Cerebellar cortex (tissue), 1 donor: ENCODE measurements at regions not wholly inside any gene's neighbourhood (a gene's known extent, or its start where the extent isn't known, plus 50 kb on each side); places are given as distances from the start of the nearest gene placed in this dataset.
A peak's percentile ranks its signal among the peaks of the same experiment; 100 is the strongest.
"Not testable (repeated sequence)": the region's sequence is repeated elsewhere in the genome, so short reads cannot be mapped to it uniquely, and the experiment has no call there.

Experiments
- DNase-seq: peaks from one replicate; pipeline ENCODE4 v3.0.0-alpha.2; 2015; ENCODE audit warnings: low spot score

DNA sequence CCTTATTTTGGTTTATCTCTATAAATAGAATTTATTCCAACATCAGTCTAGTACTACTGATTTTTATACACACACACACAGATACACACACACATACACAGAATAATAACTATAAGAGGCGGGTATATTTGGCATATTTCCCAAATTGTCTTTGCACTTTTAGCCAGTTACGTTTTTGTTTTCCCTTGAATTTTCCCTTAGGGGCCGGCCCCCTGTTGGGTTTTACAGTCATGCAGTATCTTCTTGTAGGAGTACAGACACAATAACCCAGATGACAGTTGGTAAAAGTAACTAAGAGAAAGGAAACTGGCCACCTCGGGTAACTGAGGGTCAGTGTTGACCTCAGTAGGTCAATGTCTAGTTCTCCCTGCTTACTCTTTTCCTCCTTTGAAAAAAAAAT is 50.9 kb downstream of the DISP1 start:
- DNase-seq, result no peak

DNA sequence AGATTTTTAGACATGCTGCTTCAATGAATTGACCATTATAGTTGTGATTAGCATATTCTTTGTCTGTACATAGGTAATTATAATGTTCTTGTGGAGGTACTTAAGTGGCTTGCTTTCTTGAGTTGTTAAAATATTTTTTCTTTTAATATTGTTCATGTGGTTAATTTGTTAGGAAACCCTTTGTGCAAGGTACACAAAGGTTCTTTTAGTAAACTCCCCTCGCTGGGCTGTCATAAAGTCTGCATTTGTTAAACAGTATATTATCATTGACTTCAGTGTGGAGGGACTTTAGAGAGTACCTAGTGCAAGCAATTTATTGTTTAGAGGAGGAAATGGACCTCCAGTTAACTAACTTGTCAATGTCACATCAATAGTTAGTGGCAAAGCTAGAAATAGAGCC is 52.5 kb downstream of the DISP1 start:
- no peak for DNase-seq

DNA sequence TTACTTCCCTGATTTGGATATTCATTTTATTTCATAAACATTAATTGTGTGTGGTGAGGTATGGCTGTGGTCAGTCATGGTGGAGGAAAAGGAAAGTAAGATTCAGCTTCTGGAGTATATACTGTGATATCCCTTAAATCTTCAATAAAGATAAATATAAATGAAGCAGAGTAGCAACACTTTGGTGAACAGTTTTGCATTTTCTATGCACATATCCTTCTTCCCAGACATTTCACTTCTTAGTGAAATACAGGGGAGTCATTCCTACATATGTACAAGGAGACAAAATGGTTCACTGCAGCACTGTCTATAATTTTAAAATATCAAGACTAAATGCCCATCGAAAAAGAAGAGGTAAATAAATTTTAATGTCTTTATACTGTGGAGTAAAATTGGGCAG is 61.3 kb downstream of the DISP1 start:
- no peak for DNase-seq

DNA sequence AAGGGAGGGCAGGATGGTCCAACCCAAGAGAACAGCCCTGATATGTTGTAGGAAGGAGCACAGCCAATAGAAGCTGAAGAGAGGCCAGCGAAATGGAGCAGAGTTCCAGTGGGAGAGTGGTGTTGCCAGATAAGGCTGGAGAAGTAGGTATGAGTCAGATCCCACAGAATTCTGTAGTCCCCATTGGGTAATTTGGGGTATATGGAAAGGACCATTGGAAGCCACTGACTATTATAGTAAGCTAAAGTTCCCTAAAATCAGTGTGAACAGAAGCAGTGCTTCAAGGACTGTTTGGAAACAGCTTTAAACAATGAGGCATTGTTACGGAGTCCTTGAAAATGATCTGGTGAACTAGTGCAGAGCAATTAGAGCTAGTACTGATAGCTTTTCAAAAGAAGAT is 63.0 kb downstream of the DISP1 start:
- no peak for DNase-seq

DNA sequence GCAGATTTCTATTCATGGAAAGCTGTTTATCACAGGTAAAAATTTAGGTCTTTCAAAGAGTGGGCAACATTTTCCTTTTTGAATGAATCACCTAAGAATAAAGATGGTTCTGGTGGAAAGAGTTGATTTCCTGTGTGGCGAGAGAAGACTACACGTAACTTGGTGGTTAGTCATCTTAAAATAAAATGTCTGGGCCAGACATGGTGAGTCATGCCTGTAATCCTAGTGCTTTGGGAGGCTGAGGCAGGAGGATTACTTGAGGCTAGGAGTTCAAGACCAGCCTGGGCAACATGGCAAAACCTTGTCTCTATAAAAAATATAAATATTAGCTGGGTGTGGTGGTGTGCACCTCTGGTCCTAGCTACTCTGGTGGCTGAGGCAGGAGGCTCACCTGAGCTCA is 65.7 kb downstream of the DISP1 start:
- no peak for DNase-seq

DNA sequence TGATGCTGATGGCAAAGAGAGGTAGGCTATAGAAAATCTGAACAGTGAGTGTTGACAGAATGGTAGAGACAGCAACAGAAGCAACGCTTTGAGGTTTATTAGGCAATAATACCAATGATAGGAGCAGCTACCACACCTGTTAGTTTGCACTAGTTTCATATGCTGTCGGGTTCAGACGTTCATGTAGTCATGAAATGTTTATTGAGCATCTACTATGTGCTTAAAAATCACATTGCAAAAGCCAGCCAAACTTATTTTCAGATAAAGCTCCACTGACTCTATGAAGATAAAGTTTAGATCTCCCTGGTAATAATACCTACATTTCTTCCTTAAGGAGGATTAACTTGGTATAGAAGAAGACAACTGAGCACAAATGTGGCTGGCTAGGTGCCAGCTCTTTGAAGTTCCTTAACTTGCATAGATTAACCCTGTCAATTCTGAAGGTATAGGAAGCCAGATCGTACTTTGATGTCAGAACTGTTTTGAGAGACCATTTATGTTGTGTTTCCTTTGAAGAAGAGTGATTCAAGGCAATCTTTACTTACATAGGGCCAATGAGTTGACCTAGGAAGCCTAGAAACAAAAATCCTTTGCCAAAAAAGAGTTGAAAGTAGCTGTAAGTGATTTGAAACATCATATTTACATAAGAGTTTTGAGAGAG is 71.5 kb downstream of the DISP1 start:
- DNase-seq, result no peak

DNA sequence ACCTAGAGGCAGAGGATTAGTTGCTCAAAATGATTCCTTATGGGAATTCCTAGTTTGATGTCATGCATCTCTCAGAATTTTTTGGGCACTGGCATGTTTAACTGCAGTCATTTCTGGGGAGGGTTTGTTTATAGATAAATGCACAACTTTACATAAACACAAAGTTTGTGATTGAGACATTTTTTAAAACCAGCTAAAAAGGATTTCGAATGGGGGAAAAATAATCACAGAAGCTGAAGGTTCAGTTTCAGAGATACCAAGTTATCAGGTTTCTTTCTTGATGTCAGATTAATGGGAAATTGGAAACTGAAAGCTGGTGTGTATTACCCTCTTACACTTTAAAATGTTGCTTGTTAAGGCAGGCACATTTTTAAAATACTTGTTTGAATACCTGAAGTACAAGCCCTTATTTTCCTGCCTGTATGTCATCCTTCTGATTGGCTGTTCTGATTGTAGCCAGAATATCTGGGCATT is 72.1 kb downstream of the DISP1 start:
- DNase-seq, result no peak

DNA sequence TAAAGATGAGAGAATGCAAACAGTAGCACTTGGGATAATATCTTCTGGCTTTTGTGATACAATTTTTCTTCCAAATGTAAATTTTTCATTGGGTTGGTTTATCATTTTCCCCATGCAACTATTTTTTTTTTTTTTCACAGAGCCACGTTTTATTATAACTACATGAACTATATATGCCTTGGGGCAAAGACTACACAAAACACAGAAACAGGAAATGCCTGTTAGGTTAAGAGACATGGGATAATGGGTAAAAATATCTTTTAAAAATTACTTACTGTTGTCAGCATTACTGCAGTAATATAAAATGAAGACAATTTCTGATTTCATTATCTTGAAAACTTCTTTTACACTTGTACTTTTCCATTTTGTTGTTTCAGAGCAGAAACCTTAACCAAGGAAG is 74.6 kb downstream of the DISP1 start:
- no peak for DNase-seq

DNA sequence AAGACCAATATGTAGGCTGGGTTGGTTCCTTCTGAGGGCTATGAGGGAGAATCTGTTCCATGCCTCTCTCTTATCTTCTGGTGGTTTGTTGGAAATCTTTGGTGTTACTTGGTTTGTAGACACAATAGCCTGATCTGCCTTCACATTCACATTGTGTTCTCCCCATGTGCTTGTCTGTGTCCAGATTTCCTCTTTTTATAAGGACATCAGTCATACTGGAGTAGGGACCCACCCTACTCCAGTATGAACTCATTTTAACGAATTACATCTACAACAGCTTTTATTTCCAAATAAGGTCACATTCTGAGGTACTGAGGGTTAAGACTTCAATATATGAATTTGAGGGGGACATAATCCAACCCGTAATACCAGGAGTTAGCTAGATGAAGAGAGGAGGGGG is 75.9 kb downstream of the DISP1 start:
- DNase-seq, result no peak

DNA sequence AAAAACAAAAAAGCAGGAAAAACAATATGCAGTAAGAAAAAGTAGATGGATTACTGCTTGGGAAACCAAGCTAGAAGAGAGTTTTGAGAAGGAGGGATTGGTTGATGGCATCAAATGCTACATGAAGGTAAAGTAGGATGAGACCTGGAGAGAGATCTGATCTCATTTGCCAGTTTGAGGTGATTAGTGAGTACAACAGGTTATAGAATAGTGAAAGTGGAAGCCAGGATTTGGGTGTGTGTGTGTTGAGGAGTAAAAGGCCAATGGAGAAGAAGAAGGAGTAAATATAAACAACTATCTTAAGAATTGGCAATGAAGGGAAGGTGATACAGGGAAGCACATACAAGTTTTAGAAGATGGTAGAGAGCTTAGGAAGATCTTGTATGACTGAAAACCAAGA is 76.7 kb downstream of the DISP1 start:
- no peak for DNase-seq

DNA sequence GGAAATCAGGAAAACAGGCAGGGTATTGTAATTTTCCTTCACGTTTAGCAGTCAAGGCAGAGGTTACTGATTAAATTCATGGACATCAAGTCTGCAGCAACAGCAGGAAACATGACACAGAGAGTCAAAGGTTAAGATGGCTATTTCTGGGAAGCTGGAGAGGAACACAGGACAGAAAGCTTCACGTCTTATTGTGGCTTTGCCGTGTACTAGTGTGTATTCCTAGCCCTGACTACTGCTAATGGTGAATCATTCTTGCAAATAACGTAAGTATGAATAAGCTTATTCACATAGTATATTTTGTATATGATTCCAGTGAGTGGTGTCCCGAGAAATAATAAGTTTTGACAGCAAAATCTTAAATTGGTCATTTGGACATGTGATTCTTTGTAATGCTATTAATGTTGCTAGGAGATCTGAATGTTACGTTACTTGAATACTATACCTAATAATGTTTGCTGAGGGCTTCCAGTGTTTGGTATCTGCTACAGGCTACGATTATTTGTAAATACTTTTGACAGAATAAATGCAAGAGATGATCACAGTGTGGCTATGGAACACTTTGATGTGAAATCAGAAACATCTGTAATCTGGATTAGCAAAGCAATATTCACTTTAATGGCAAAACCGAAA is 77.4 kb downstream of the DISP1 start:
- no peak for DNase-seq

DNA sequence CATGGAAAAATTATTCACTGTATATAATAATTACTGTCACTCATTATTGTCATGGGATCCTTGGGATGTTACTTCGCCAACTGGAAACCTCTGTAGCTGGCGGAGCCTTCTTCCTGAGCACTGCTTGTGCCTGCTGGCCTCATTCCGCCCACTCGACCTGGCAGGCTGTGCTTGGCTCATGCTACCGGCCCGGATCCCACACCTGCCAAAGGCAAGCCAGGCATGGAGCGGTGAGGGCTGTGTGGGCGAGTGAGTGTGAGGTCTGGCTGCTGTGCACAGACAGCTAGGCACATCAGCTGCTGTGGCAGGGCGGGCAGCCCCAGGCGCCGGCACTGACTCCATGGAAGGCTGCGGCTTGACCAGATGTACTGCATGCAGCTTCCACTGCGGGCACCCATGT is 78.4 kb downstream of the DISP1 start:
- DNase-seq, result peak; percentile 39

DNA sequence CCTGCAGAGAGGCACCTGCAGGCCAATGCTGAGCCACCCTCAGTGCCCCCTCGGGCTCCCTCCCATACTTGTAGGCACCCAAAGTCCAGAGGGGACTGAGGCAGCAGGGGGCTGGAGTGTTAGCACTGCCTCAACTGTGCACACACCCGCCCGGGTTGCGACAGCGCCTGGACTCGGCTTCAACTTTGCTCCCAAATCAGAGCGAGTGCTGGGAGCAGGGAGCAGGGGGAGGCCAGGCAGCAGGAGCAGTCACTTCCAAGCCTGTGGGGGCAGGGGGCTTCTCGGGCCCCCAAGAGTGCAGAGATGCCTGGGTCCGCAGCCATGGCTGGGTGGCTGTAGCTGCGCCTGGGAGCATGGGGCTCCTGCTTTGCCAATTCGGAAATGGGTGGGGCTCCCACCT is 79.5 kb downstream of the DISP1 start:
- DNase-seq, result no peak

DNA sequence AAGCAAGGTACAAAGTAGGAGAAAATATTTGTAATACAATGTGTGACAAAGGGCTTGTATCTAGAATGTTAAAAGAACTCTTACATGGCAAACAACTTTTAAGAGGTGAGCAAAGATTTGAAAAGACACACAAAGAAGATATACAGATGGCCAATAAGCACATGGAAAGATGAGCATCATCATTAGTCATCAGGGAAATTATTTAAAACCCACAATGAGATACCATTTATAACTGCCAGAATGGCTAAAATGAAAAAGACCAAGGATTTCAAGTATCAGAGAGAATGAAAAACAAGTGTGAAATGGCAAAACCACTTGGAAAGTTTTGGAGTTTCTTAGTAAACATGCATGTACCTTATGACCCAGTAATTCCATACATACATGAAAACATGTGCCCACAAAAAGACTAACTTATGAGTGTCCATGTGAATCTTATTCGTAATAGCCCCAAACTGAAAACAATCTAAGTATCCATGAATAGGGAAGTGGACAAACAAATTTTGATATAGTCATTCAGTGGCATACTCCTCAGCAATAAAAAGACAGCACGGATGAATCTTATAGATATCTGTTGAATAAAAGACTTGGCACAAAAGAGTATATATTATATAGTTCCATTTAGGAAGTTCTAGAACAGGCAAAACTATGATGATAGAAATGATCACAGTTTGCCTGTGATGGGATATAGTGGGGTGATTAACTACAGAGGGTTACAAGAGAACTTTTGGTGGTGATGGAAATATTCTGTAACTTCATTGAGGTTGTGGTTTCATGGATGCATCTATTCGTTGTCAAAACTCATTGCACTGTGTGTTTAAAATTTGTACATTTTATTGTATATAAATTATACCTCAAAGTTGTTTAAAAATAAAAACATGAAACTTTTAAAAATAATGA is 82.0 kb downstream of the DISP1 start:
- DNase-seq, result no peak

DNA sequence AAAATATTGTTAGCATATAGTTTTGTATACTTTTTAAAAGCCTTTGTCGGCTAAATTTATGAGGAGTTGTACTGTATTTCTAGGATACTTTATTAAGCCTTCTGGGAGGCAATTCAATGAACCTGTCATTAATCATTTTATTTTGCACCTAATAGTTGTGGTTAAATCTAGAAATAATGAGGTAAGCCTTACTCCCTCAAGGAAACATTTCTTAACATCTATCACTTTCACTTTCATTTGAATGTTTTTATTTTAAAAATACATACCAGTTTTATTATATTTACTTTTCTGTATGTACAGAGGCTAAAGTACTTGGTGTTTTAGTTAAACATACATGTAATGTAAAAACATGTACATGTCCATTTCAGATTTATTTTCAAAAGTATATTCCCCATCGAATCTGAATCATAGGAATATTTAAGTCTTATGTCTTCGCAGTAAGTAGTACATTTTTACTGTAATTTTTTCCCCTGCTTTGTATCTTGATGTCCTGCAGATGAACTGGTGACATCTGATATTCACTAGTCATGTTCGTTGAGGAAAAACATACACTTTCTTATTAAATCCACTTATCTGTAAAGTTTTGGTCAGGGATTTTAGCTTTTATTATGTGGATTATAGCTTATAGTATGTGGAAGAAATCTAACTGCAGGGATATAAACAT is 82.8 kb downstream of the DISP1 start:
- no peak for DNase-seq

DNA sequence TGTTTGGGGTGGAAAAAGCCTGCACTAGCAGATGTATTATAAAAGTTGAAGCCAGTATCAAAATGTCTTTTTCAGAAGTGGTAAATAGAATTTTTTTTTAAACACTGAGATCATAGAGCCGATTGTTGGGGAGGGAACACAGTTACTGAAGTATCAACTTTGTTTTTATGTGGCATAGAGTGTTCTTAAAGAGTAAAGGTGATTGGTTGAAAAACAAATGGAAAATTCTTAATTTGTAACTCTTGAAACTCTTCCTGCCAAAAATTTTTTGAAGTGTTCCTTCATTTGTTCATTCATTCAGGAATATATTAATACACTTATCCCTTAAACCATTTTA is 83.3 kb downstream of the DISP1 start:
- no peak for DNase-seq

DNA sequence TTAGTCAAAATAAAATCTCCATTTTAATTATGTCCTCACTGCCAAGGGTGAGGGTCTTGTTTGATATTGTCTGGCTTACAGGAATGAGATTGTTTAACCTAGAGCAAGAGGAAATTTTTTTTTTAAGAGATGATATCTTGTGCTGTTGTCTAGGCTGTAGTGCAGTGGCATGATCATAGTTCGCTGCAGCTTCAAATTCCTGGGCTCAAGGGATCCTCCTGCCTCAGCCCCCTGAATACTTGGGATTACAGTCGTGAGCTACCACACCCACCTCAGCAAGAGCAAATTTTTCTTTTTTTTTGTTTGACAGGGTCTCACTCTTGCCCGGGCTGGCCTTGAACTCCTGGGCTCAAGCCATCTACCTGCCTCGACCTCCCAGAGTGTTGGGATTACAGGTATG is 84.6 kb downstream of the DISP1 start:
- no peak for DNase-seq

DNA sequence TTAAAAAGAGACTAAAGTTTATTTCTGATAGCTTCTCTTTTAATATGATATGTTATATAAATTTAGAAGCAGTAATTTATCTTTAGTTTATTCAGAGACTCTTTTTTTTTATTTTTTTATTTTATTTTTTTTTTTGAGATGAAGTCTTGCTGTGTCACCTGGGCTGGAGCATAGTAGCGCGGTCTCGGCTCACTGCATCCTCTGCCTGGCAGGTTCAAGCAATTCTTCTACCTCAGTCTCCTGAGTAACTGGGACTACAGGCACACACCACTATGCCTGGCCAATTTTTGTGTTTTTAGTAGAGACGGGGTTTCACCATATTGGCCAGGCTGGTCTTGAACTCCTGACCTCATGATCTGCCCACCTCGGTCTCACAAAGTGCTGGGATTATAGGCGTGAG is 89.6 kb downstream of the DISP1 start:
- DNase-seq, result no peak

DNA sequence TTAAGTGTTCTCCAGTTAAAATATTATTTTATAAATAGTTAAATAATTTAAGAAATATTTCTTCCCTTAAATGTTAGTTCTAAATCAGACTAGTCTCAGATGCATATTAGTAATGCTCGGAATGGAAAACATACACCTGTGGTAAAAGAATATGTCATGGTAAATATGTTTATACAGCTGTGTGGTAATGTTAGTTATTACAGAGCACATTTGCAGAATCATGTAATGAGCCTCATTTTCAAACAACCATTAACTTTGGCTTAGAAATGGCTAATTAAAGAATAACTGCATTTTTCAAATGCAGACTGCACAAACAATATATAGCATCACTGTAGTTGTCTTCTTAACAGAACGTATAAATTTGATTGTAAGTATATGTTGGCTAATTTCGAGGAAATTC is 90.3 kb downstream of the DISP1 start:
- DNase-seq, result no peak

DNA sequence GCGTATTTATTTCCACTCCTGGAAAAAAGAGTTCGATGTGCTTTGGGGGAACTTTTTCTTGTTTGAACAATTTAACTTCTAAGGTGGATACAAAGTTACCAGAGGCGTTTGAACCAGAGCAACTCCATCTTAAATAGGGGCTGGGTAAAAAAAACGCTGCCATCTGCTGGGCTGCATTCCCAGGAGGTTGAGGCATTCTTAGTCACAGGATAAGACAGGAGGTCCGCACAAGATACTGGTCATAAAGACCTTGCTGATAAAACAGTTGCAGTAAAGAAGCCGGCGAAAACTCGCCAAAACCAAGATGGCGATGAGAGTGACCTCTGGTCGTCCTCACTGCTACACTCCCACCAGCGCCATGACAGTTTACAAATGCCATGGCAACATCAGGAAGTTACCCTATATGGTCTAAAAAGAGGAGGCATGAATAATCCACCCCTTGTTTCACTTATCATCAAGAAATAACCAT is 91.5 kb downstream of the DISP1 start:
- not testable (repeated sequence) for DNase-seq

DNA sequence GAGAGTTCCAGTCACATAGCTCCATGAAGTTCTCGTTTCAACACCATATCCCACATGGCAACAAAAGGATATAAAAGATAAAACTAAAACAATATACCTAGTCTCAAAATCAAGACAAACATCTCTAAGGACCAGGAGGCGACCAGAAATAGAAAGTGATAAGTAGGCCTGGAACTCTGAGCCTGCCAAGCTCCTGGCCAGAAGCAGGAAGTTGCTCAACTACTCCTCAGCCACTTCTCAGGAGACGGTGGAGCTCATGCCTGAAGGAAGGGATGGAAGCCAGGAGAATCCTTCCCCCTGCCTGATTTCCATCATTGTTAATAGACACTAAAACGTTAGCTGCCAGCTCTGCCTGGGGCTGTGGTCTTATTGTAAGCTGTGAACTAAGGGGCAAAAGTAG is 94.7 kb downstream of the DISP1 start:
- no peak for DNase-seq

DNA sequence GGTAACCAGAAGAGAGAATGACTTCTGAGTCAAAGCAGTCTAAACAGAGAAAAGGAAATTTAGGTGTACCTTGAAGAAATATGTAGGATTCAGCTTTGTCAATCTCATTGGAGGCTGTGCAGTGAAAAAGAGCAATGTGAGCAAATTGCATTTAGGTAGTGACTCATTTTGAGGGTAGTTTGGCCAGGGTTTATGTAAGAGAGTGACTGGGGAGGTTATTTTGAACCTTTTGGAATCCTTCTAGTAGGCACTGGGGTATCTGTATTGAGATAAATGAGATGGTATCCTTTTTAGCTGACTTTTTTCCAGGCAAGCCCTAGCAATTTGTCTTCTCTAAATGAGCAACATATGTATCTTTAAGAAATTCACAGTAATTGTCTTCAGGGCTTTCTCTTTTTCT is 95.9 kb downstream of the DISP1 start:
- DNase-seq, result no peak

DNA sequence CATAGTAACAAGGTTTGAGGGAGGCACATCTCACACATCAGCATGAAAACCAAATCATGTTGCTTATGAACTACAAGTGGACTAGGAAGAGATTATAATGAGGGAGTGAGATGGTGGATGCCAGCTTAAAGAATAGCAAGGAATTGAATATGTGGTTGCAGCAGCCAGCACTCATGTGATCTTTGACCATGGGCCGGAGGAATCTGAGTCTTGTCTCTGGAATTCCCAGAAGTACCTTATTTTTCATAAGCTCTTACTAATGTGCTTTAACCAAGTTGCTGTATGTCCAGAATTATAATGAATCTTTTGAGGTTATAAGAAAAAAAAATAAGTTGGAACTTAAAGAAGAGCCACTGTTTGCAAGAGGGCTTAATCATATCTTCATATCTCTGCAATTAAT is 97.0 kb downstream of the DISP1 start:
- no peak for DNase-seq
